Chondrocyte (in vitro differentiated cells): ENCODE measurements at regions not wholly inside any gene's neighbourhood (a gene's known extent, or its start where the extent isn't known, plus 50 kb on each side); places are given as distances from the start of the nearest gene placed in this dataset.

Source experiments
- DNase-seq: peaks from one replicate; pipeline ENCODE4 v3.0.0; 2021; ENCODE audit warnings: mixed read lengths, low spot score
- H3K27ac Mint-ChIP-seq: one replicate; pipeline ENCODE4 v1.8.0; 2021; ENCODE audit warnings: mild to moderate bottlenecking, moderate library complexity, mixed read lengths; ENCODE audit not compliant: unreplicated experiment
- H3K27me3 Mint-ChIP-seq: 2 replicates; pipeline ENCODE4 v1.8.0; 2021; ENCODE audit warnings: low read depth, mixed read lengths
- H3K36me3 Mint-ChIP-seq: 2 replicates; pipeline ENCODE4 v1.8.0; 2021; ENCODE audit warnings: low read depth, mixed read lengths
- H3K4me1 Mint-ChIP-seq: 2 replicates; pipeline ENCODE4 v1.8.0; 2021; ENCODE audit warnings: low read depth, mild to moderate bottlenecking, mixed read lengths
- H3K4me3 Mint-ChIP-seq: one replicate; pipeline ENCODE4 v1.8.0; 2021; ENCODE audit warnings: mild to moderate bottlenecking, moderate library complexity, mixed read lengths; ENCODE audit not compliant: unreplicated experiment
- H3K9me3 Mint-ChIP-seq: 2 replicates; pipeline ENCODE4 v1.8.0; 2021; ENCODE audit warnings: low read depth, mixed read lengths
- TF ChIP-seq, protein P1 (sequence below): fragments of 200-600 bp; sonication (generic); IDR thresholded peaks from 2 replicates; pipeline ENCODE4 v1.5.0; 2021; ENCODE audit warnings: antibody characterized with exemption, mild to moderate bottlenecking, moderate library complexity

DNA sequence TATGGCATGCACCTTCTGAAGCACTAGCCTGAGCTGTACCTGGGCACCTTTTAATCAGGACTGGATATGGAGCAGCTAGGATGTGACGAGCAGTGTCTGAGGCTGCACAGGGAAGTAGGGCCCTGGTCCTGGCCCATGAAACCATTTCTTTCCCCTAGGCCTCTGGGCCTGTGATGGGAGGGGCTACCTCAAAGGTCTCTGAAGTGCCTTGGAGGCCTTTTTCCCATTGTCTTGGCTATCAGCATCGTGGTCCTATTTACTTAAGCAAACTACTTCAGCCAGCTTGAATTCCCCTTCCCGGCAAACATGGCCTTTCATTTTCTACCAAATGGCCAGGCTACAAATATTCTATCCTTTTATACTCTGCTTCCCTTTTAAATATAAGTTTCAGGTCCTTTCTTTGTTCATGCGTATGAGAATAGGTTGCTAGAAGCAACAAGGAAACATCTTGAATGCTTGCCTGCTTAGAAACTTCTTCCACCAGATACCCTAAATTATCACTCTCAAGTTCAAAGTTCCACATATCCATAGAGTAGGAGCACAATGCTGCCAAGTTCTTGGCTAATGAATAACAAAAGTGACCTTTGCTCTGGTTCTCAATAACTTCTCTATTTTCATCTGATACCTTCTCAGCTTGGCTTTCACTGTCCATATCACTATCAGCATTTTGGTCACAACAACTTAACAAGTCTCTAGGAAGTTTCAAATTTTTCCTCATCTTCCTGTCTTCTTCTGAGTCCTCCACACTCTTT is 673.1 kb downstream of the HTR1B start:
- H3K36me3 Mint-ChIP-seq, result no peaks in the 10 kb centered on the region
- H3K4me1 Mint-ChIP-seq, result no peaks in the 10 kb centered on the region
- TF ChIP-seq, protein P1, sequence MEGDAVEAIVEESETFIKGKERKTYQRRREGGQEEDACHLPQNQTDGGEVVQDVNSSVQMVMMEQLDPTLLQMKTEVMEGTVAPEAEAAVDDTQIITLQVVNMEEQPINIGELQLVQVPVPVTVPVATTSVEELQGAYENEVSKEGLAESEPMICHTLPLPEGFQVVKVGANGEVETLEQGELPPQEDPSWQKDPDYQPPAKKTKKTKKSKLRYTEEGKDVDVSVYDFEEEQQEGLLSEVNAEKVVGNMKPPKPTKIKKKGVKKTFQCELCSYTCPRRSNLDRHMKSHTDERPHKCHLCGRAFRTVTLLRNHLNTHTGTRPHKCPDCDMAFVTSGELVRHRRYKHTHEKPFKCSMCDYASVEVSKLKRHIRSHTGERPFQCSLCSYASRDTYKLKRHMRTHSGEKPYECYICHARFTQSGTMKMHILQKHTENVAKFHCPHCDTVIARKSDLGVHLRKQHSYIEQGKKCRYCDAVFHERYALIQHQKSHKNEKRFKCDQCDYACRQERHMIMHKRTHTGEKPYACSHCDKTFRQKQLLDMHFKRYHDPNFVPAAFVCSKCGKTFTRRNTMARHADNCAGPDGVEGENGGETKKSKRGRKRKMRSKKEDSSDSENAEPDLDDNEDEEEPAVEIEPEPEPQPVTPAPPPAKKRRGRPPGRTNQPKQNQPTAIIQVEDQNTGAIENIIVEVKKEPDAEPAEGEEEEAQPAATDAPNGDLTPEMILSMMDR, result no peak
- no peak overlapping the region for H3K4me3 Mint-ChIP-seq
- peaks cover 4% of the 10 kb centered on the region for H3K9me3 Mint-ChIP-seq
- H3K27ac Mint-ChIP-seq, result no peak overlapping the region
- no peak for DNase-seq
- peaks cover 9% of the 10 kb centered on the region for H3K27me3 Mint-ChIP-seq

DNA sequence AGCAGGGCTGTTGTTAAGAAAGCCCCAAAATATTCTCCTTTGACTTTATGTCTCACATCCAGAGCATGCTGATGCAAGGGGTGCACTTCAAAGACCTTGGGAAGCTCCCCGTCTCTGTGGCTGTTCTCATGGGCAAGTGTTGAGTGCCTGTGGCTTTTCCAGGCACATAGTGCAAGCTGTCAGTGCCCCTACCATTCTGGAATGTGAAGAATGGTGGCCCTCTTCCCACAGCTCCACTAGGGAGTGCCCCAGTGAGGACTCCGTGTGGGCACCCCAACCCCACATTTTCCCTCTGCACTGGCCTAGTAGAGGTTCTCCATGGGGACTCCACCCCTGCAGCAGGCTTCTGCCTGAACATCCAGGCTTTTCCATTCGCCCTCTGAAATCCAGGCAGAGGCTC is 673.7 kb downstream of the HTR1B start:
- H3K4me1 Mint-ChIP-seq, result no peaks in the 10 kb centered on the region
- no peak overlapping the region for H3K27ac Mint-ChIP-seq
- no peak for DNase-seq
- no peak overlapping the region for H3K4me3 Mint-ChIP-seq
- H3K36me3 Mint-ChIP-seq, result no peaks in the 10 kb centered on the region
- TF ChIP-seq, protein P1, result no peak
- peaks cover 4% of the 10 kb centered on the region for H3K9me3 Mint-ChIP-seq
- H3K27me3 Mint-ChIP-seq, result peaks cover 9% of the 10 kb centered on the region

DNA sequence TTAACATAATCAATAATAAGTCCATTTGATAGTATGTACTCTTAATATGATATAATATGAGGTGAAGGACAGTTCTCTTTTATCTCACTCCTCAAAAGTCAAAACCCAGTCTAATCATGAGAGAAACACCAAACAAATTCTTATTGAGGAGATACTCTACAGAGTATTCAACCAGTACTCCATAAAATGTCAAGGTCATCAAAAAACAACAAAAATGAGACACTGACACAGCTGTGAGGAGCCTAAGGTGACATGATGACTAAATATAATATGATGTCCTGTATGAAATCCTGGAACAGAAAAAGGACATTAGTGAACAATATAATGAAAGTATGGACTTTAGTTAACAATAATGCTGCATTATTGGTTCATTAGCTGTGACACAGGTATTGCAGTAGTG is 675.1 kb downstream of the HTR1B start:
- no peak for DNase-seq
- Mint-ChIP-seq H3K27ac (no peak overlapping the region), H3K4me3 (no peak overlapping the region), H3K27me3 (peaks cover 2% of the 10 kb centered on the region), H3K9me3 (peaks cover 4% of the 10 kb centered on the region), H3K4me1 (no peaks in the 10 kb centered on the region), H3K36me3 (no peaks in the 10 kb centered on the region)
- TF ChIP-seq, protein P1, result no peak

DNA sequence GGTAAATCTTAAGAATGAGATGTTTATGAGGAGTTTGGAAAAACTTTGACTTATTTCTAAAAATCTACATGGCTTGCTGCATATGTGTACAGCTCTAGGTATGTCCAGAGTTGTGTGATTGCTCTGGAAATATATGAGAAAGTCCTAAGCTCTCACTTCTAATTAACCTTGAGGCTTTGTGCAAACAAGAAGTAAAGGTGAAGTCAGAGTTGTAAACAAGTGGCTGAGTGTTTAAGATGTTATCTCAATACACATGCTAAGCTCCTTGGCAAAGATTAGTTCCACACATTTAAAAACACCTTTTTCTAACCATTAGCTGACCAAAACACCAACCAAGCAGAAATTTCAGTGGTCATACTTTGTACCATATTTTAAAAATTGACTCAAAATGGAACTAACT is 684.2 kb downstream of the HTR1B start:
- Mint-ChIP-seq H3K4me3 (no peak overlapping the region), H3K9me3 (no peaks in the 10 kb centered on the region), H3K36me3 (no peaks in the 10 kb centered on the region), H3K27me3 (no peaks in the 10 kb centered on the region), H3K4me1 (no peaks in the 10 kb centered on the region), H3K27ac (no peak overlapping the region)
- no peak for DNase-seq
- TF ChIP-seq, protein P1, result no peak

DNA sequence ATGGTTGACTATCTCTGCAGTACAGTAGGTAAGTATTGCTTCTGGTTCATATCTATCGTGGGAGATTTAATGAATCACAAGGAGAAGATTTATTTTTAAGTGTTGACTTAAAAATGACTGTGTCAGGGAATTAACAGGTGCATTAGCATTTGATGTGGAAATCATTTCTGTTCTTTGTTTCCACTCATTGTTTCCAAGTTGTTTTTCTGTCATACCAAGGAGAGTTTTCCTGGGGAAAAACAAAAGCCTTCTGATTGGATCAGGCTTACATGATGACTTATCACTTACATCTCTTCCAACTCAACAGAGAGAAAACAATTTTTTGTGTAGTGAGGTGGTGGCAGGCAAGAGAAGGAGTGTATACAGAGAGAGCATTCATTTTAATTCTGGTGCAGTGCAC is 686.4 kb downstream of the HTR1B start:
- Mint-ChIP-seq H3K4me3 (no peak overlapping the region), H3K36me3 (no peaks in the 10 kb centered on the region), H3K4me1 (no peaks in the 10 kb centered on the region), H3K27me3 (no peaks in the 10 kb centered on the region), H3K27ac (no peak overlapping the region), H3K9me3 (no peaks in the 10 kb centered on the region)
- TF ChIP-seq, protein P1, result no peak
- no peak for DNase-seq
